HG02884 (cell line): ENCODE measurements at regions not wholly inside any gene's neighbourhood (a gene's known extent, or its start where the extent isn't known, plus 50 kb on each side); places are given as distances from the start of the nearest gene placed in this dataset.

ENCODE experiments used
- ATAC-seq: cut with Tn5 transposase; IDR thresholded peaks from one replicate; pipeline ENCODE4 v1.9.1; 2021; ENCODE audit warnings: mild to moderate bottlenecking, moderate library complexity; ENCODE audit not compliant: unreplicated experiment

- no peak for ATAC-seq
Observed at GRCh38 chr15:87120555-87120954, 1040.9 kb downstream of the AGBL1 start.

- no peak for ATAC-seq
Observed at GRCh38 chr15:87118846-87119245, 1039.2 kb downstream of the AGBL1 start.

DNA sequence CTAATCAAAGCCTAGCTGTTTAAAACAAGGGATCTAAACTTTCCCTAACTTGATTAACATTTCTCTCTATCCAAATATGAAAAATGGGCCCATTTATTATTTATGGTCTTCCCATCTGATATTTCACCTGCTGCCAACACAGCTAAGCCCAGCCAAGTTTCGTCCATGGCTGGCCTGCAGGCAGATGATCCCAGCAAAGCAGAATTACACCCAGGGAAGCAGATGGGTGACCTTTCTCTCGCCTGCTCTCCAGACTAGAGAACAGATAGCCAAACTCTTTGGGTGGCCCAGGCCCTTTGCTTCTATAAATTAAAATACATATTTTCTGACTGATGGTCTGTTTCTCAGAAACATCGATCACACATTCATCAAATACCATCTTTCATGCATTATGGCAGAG is 1038.8 kb downstream of the AGBL1 start:
- no peak for ATAC-seq

GRCh38 chr15:87115795-87116194 is 1036.1 kb downstream of the AGBL1 start:
- ATAC-seq = no peak

DNA sequence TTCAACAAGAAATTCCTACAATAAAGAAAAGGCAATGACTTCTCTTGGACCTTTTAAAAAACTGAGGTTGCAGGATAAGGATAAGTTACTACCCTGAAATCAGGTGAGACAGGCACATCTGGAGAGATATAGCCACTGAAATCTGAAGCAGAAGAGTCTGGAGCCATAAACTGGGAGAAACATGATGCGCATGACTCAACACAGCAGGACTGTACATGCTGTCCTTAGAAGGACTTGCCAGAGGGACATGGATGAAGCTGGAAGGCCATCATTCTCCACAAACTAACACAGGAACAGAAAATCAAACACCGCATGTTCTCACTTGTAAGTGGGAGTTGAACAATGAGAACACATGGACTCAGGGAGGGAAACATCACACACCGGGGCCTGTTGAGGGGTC is 1020.2 kb downstream of the AGBL1 start:
- no peak for ATAC-seq

GRCh38 chr15:87089551-87089950 is 1009.9 kb downstream of the AGBL1 start:
- no peak for ATAC-seq

DNA sequence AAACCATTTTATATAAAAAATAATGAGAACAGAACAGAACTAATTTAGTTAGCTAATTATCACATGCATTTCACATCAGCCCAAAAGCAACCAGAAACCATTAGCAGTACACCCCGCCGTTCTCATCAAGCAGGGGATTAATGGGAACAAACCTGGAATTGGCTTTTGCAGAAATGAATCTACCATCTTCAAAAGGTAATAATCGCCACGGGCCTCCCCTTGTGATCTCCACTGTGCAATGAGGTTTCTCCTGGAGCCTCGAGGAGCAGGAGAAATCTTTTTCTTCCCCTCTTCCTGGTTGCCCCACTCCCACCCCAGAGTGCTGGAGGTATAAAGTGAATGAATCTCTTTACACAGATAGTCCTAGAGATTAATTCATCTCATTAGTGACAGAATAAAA is 1003.5 kb downstream of the AGBL1 start:
- ATAC-seq = no peak

GRCh38 chr15:87082581-87082980 is 1002.9 kb downstream of the AGBL1 start:
- ATAC-seq = no peak

DNA sequence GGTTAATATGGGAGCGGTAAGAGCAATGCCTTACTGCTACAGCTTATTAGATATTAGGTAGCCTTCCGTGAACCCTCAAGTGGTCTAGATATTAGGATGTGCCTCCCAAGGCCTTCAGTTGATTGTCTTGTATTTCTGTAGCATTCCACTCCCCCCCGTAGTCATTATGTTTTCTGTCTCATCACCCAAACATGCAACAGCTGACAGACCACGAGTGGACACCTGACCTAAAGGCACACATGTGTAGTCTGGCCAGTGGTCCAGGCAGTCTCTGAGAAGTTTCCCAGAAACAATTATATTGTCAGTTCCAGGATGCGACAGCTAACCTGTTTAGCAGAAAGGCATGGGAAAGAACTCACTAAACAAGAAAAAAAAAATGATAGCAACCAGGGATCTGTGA is 1000.9 kb downstream of the AGBL1 start:
- ATAC-seq = no peak
